K562 (cell line): ENCODE measurements at regions not wholly inside any gene's neighbourhood (a gene's known extent, or its start where the extent isn't known, plus 50 kb on each side); places are given as distances from the start of the nearest gene placed in this dataset.
A peak's percentile ranks its signal among the peaks of the same experiment; 100 is the strongest.

Source experiments
- ATAC-seq: fragments of 200-7000 bp; cut with Tn5 transposase; 3 replicates; pipeline ENCODE4 v1.9.1; 2020; ENCODE audit warnings: moderate library complexity
- BruUV-seq: library from RNA; stranded (reverse); fragments of 400-500 nt; replicated peaks from 2 replicates; lab custom pipeline; 2021; lab: Mats Ljungman, UMichigan
- CTCF ChIA-PET: fragments of 300-600 bp; formaldehyde crosslinking; extraction: SDS; loops from one replicate; lab custom pipeline; 2021; ENCODE audit warnings: low intra/inter-chr PET ratio; lab: Yijun Ruan, JAX
- POLR2A ChIA-PET: fragments of 300-600, 350-650 bp; sonication (Branson Sonifier 250); formaldehyde crosslinking; extraction: SDS; loops from one replicate; lab custom pipeline; 2021; ENCODE audit warnings: antibody characterized with exemption, inconsistent platforms; lab: Yijun Ruan, JAX
- DNase-seq, 4 experiments: peaks; one replicate each; pipeline versions ENCODE4 v3.0.0 to v3.0.0-alpha.2; 2011 to 2018; ENCODE audit warnings: low spot score in 3 of 4, mixed read lengths in 3 of 4; ENCODE audit errors: extremely low read depth in 1 of 4
- FAIRE-seq: peaks from 2 replicates; lab custom pipeline; 2011; peaks lifted over from hg19 to GRCh38; lab: Jason Lieb, UNC
- H2AFZ ChIP-seq: 2 replicates; pipeline ENCODE4 v1.6.0; 2011; ENCODE audit warnings: low read depth, low read length, control low read depth, inconsistent platforms
- H3K27ac ChIP-seq: fragments of 200-600 bp; 3 replicates; pipeline ENCODE4 v1.8.0; 2011; ENCODE audit warnings: low read depth, mild to moderate bottlenecking, control low read depth, inconsistent platforms, low read length, moderate library complexity, mixed read lengths; ENCODE audit errors: extremely low read depth
- H3K27me3 ChIP-seq, 2 experiments: fragments of 300-600 bp in 1 of 2; 2 replicates in 1 of 2; 3 replicates in 1 of 2; pipeline versions ENCODE4 v1.6.0 to v1.8.0; 2011; ENCODE audit warnings: inconsistent platforms in 2 of 2, low read length in 2 of 2, mild to moderate bottlenecking in 1 of 2, mixed read lengths in 1 of 2, moderate library complexity in 1 of 2; ENCODE audit not compliant: control insufficient read depth in 2 of 2, insufficient read depth in 2 of 2
- H3K36me3 ChIP-seq: fragments of 300-600 bp; 3 replicates; pipeline ENCODE4 v1.8.0; 2011; ENCODE audit warnings: mild to moderate bottlenecking, low read length, inconsistent platforms; ENCODE audit not compliant: control insufficient read depth, insufficient read depth
- H3K4me1 ChIP-seq, 2 experiments: fragments of 200-600 bp in 1 of 2; replicated peaks in 1 of 2; 2 replicates in 1 of 2; 3 replicates in 1 of 2; pipeline versions ENCODE4 v1.5.1 to v1.8.0; 2011; ENCODE audit warnings: inconsistent platforms in 2 of 2, low read length in 2 of 2, mild to moderate bottlenecking in 1 of 2, mixed read lengths in 1 of 2, moderate library complexity in 1 of 2; ENCODE audit not compliant: control insufficient read depth in 2 of 2, insufficient read depth in 2 of 2
- H3K4me2 ChIP-seq: 2 replicates; pipeline ENCODE4 v1.6.1; 2011; ENCODE audit warnings: low read length, control low read depth, inconsistent platforms, mixed read lengths; ENCODE audit not compliant: insufficient read depth
- H3K4me3 ChIP-seq: fragments of 200-600 bp; sonication (generic), shearing (Covaris generic); 2 replicates; pipeline ENCODE4 v1.5.1; 2016; ENCODE audit warnings: control low read depth, inconsistent platforms
- H3K79me2 ChIP-seq: fragments of 200-600 bp; 3 replicates; pipeline ENCODE4 v1.8.0; 2011; ENCODE audit warnings: low read length, inconsistent platforms; ENCODE audit not compliant: control insufficient read depth, insufficient read depth
- H3K9ac ChIP-seq, 2 experiments: 2 replicates each; pipeline versions ENCODE4 v1.6.0 to v1.6.1; 2011; ENCODE audit warnings: low read depth in 2 of 2, low read length in 2 of 2, control low read depth in 1 of 2, inconsistent platforms in 1 of 2, mild to moderate bottlenecking in 1 of 2, mixed read lengths in 1 of 2; ENCODE audit not compliant: insufficient read depth in 1 of 2
- H3K9me1 ChIP-seq: one replicate; pipeline ENCODE4 v1.6.0; 2011; ENCODE audit warnings: inconsistent platforms, mild to moderate bottlenecking, low read length, moderate library complexity; ENCODE audit not compliant: control insufficient read depth, insufficient read depth
- H3K9me3 ChIP-seq: replicated peaks from 2 replicates; pipeline ENCODE4 v1.5.1; 2011; ENCODE audit warnings: low read depth, low read length, inconsistent platforms; ENCODE audit not compliant: control insufficient read depth, insufficient read depth
- H4K20me1 ChIP-seq: replicated peaks from 2 replicates; pipeline ENCODE4 v1.6.1; 2011; ENCODE audit warnings: low read length, inconsistent platforms, mixed read lengths; ENCODE audit not compliant: control insufficient read depth, insufficient read depth
- ESRRA ChIP-seq: fragments of 450-650 bp; IDR thresholded peaks from 2 replicates; pipeline ENCODE4 v1.6.1; 2014; ENCODE audit warnings: low read depth, mild to moderate bottlenecking, moderate library complexity, borderline replicate concordance
- KAT2B ChIP-seq: IDR thresholded peaks from one replicate; pipeline ENCODE4 v1.6.1; 2012; ENCODE audit warnings: low read depth, mild to moderate bottlenecking, control low read depth, inconsistent platforms, low read length, moderate library complexity
- NONO ChIP-seq, 2 experiments: fragments of 200-400 bp in 1 of 2; fragments of 450-650 bp in 1 of 2; formaldehyde crosslinking in 1 of 2; IDR thresholded peaks; 2 replicates each; pipeline ENCODE4 v1.6.1; 2017; ENCODE audit warnings: low read depth in 2 of 2, mild to moderate bottlenecking in 2 of 2, moderate library complexity in 2 of 2, low read length in 1 of 2
- NRF1 ChIP-seq, 2 experiments: fragments of 450-650 bp; IDR thresholded peaks in 1 of 2; conservative IDR thresholded peaks in 1 of 2; 2 replicates each; pipeline ENCODE4 v1.6.1; 2014; ENCODE audit warnings: mild to moderate bottlenecking in 2 of 2
- SMAD1 ChIP-seq: fragments of 150-350 bp; IDR thresholded peaks from 2 replicates; pipeline ENCODE4 v1.6.1; 2014; ENCODE audit warnings: low read length, low read depth; ENCODE audit not compliant: partially characterized antibody
- SMARCA4 ChIP-seq: fragments of 450-650 bp; IDR thresholded peaks from 2 replicates; pipeline ENCODE4 v1.6.1; 2016
- TARDBP ChIP-seq: fragments of 450-650 bp; IDR thresholded peaks from 2 replicates; pipeline ENCODE4 v1.6.1; 2016
- ZNF197 ChIP-seq: fragments of 200-800 bp; sonication (Bioruptor generic); IDR thresholded peaks from 2 replicates; pipeline ENCODE4 v1.6.1; 2016; ENCODE audit warnings: low read depth, missing genetic modification characterization, missing compliant biosample characterization
- ZNF239 ChIP-seq: fragments of 250-450 bp; sonication (Bioruptor Pico); IDR thresholded peaks from 2 replicates; pipeline ENCODE4 v1.4.0; 2020; ENCODE audit warnings: mild to moderate bottlenecking
- ZSCAN29 ChIP-seq: fragments of 450-650 bp; IDR thresholded peaks from 2 replicates; pipeline ENCODE4 v1.6.1; 2017
- WGBS: fragments of 100-300 bp; shearing (Covaris generic); methylation state at CpG from one replicate; pipeline ENCODE4 v1.1.6; 2016; ENCODE audit warnings: low coverage, mixed read lengths; ENCODE audit not compliant: insufficient coverage; ENCODE audit errors: missing lambda C conversion rate; 5-methylcytosine and 5-hydroxymethylcytosine counted together
- in situ Hi-C: fragments of 300-500 bp; cut with MboI; formaldehyde crosslinking; loops from 4 replicates; pipeline ENCODE4 v1.15.0; 2018; ENCODE audit warnings: inconsistent platforms, mixed read lengths
- intact Hi-C: fragments of 100-400 bp; cut with micrococcal nuclease; formaldehyde crosslinking; loops from 2 replicates; pipeline ENCODE4 v1.14.2; 2022
- TF ChIP-seq, protein P1 (sequence below), 2 experiments: fragments of 450-650 bp in 1 of 2; sonication (generic) in 1 of 2; formaldehyde crosslinking in 1 of 2; IDR thresholded peaks in 1 of 2; conservative IDR thresholded peaks in 1 of 2; 2 replicates each; pipeline versions ENCODE4 v1.6.1 to v1.8.1; 2016 to 2023; ENCODE audit warnings: mild to moderate bottlenecking in 2 of 2, moderate library complexity in 2 of 2, inconsistent platforms in 1 of 2, missing genetic modification reagents in 1 of 2
- TF ChIP-seq, protein P2 (sequence below): sonication (generic); formaldehyde crosslinking; IDR thresholded peaks from 2 replicates; pipeline ENCODE4 v1.8.0; 2022; ENCODE audit warnings: mild to moderate bottlenecking, low read depth, missing genetic modification reagents
- TF ChIP-seq, protein P3 (sequence below): fragments of 250-450 bp; sonication (Bioruptor Pico); IDR thresholded peaks from 2 replicates; pipeline ENCODE4 v1.5.1; 2021; ENCODE audit warnings: mild to moderate bottlenecking
- TF ChIP-seq, protein P4 (sequence below): sonication (generic); IDR thresholded peaks from 2 replicates; pipeline ENCODE4 v1.6.1; 2016
- TF ChIP-seq, protein P5 (sequence below): fragments of 250-450 bp; sonication (Bioruptor Pico); IDR thresholded peaks from 2 replicates; pipeline ENCODE4 v1.5.0; 2021

DNA sequence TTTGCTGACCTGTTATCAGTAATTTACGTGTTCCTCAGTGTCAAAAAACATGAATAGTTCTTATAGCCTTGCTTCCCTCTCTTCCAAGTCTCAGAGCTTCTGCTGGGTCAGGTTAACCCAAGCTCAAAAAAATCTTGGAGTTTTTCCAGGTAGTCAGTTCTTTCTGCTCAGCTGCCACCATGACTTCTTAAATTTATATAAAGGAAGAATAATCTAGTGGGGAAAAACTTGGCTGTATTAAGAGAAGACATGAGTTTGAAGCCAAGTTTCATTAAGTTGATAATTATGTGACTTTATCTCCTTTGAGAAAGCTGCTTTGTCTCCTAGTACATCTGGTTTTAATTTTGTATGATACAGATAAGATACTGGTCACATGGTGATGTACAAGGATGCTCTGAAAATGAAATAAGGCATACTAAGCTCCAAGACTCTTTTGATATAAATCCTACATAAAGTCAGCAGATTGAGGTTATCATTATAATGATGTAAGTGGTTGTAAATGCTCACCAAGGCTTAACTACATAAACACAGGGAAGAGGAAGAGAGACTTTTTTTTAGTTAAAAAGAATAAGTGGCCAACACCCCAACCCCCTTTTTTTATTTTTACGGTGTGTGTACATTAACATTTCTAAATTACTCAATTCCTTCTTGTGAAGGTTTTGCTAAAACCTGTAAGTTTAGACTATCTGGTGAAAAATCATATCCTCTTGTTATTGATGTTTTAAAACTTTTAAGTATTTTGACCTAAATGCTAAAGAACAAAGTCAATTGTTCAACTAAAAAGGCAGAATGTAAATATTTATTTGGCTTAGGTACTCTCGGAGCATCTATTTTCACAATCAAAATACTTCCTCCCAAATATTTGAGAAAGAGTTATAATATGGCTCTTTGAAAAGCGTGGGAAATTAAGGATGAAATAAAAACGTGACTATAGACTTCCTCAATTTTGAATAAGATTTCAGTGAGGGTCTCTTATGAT, 84.1 kb upstream of the SLC38A2 start:
- POLR2A ChIA-PET = interaction anchor here (1.0 to 2.6 kb wide), 3 partner anchors 14 to 101 kb away, joined by 3 to 8 read pairs (median 3); no protein-coding TSS in a partner anchor
- WGBS = 58% methylated on average over 5 of the region's 5 CpGs
- ATAC-seq (no peak), DNase-seq (no peak), FAIRE-seq (no peak)
- Histone ChIP-seq H2AFZ (0 out of 2 replicates have a peak overlapping the region, but pooled peaks have one; percentile 35), H3K4me3 (no peak overlapping the region), H3K4me1 (peaks cover 4 to 45% of the 10 kb centered on the region in 2 experiments), H3K9me1 (no peaks in the 10 kb centered on the region), H3K79me2 (no peaks in the 10 kb centered on the region), H3K9me3 (no peaks in the 10 kb centered on the region), H3K4me2 (peak overlapping the region; percentile 58), H4K20me1 (no peaks in the 10 kb centered on the region), H3K36me3 (no peaks in the 10 kb centered on the region), H3K27me3 (no peaks in the 10 kb centered on the region), H3K9ac (peak overlapping the region in 1 of 2 experiments; percentile 24; a peak in 1 of 4 replicates), H3K27ac (peak overlapping the region; percentile 32; the same call in 1 of the 3 replicates)
- intact Hi-C loops = no loop called here
- CTCF ChIA-PET = no interaction called here
- in situ Hi-C loops = no loop called here
- no TSS peak for BruUV-seq
- TF ChIP-seq TARDBP (no peak), NONO (IDR thresholded peaks at IDR 0.05; ENCODE audit: low read depth in 2 of 2, low read length in 1 of 2) (no peak), ZNF239 (no peak), NRF1 (conservative IDR thresholded peaks at IDR 0.05 in 1 of 2, IDR thresholded peaks at IDR 0.05 in 1 of 2) (no peak), ZSCAN29 (no peak), SMAD1 (no peak), ZNF197 (no peak), KAT2B (no peak), SMARCA4 (no peak), ESRRA (no peak)
- TF ChIP-seq, protein P1, sequence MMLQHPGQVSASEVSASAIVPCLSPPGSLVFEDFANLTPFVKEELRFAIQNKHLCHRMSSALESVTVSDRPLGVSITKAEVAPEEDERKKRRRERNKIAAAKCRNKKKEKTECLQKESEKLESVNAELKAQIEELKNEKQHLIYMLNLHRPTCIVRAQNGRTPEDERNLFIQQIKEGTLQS (IDR thresholded peaks at IDR 0.05) = peak; percentile 12; the same call in 1 of the 2 replicates
- TF ChIP-seq, protein P1 (CRISPR knock-in tag; conservative IDR thresholded peaks at IDR 0.05) = no peak
- TF ChIP-seq, protein P2, sequence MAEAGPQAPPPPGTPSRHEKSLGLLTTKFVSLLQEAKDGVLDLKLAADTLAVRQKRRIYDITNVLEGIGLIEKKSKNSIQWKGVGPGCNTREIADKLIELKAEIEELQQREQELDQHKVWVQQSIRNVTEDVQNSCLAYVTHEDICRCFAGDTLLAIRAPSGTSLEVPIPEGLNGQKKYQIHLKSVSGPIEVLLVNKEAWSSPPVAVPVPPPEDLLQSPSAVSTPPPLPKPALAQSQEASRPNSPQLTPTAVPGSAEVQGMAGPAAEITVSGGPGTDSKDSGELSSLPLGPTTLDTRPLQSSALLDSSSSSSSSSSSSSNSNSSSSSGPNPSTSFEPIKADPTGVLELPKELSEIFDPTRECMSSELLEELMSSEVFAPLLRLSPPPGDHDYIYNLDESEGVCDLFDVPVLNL (CRISPR knock-in tag) = no peak
- TF ChIP-seq, protein P3, sequence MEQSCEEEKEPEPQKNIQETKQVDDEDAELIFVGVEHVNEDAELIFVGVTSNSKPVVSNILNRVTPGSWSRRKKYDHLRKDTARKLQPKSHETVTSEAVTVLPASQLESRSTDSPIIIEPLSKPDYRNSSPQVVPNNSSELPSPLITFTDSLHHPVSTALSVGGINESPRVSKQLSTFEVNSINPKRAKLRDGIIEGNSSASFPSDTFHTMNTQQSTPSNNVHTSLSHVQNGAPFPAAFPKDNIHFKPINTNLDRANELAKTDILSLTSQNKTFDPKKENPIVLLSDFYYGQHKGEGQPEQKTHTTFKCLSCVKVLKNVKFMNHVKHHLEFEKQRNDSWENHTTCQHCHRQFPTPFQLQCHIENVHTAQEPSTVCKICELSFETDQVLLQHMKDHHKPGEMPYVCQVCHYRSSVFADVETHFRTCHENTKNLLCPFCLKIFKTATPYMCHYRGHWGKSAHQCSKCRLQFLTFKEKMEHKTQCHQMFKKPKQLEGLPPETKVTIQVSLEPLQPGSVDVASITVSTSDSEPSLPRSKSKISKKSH = no peak
- TF ChIP-seq, protein P4, sequence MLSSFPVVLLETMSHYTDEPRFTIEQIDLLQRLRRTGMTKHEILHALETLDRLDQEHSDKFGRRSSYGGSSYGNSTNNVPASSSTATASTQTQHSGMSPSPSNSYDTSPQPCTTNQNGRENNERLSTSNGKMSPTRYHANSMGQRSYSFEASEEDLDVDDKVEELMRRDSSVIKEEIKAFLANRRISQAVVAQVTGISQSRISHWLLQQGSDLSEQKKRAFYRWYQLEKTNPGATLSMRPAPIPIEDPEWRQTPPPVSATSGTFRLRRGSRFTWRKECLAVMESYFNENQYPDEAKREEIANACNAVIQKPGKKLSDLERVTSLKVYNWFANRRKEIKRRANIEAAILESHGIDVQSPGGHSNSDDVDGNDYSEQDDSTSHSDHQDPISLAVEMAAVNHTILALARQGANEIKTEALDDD = no peak
- TF ChIP-seq, protein P5, sequence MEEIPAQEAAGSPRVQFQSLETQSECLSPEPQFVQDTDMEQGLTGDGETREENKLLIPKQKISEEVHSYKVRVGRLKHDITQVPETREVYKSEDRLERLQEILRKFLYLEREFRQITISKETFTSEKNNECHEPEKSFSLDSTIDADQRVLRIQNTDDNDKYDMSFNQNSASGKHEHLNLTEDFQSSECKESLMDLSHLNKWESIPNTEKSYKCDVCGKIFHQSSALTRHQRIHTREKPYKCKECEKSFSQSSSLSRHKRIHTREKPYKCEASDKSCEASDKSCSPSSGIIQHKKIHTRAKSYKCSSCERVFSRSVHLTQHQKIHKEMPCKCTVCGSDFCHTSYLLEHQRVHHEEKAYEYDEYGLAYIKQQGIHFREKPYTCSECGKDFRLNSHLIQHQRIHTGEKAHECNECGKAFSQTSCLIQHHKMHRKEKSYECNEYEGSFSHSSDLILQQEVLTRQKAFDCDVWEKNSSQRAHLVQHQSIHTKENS (CRISPR knock-in tag) = no peak
